GM13976 (cell line): ENCODE measurements at regions not wholly inside any gene's neighbourhood (a gene's known extent, or its start where the extent isn't known, plus 50 kb on each side); places are given as distances from the start of the nearest gene placed in this dataset.
"Not testable (repeated sequence)": the region's sequence is repeated elsewhere in the genome, so short reads cannot be mapped to it uniquely, and the experiment has no call there.

Experiments
- DNase-seq: peaks from one replicate; pipeline ENCODE4 v3.0.0; 2012; ENCODE audit warnings: low spot score
- in situ Hi-C: fragments of 300-500 bp; cut with MboI; formaldehyde crosslinking; loops from one replicate; pipeline ENCODE4 v1.12.0; 2022; ENCODE audit warnings: low sequenced_read_pairs, mixed read lengths, inconsistent platforms; ENCODE audit not compliant: unreplicated experiment
- TF ChIP-seq, protein P1 (sequence below): IDR thresholded peaks from 2 replicates; pipeline ENCODE4 v1.5.1; 2012; ENCODE audit warnings: borderline replicate concordance, mild to moderate bottlenecking; ENCODE audit not compliant: insufficient read depth; ENCODE audit errors: extremely low read depth, missing control alignments, control extremely low read depth

DNA sequence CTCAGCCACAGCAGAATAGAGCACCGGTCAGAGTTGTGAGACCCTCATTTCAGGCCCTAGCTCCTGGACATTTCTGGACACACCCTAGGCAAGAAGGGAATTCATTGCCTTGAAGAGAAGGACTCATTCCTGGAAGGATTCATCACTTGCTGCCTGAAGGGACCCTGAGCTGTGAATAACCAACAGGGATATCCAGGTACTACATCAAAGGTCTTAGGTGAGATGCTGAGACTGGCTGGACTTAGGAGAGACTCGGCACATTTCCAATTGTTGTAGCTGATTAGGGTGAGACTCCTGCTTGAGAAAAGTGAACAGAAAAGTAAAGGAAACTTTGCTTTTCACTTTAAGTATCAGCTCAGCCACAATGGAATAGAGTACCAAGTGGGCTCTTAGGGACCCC is 208.1 kb upstream of the CDKN2B start:
- in situ Hi-C loops: no loop called here
- DNase-seq: no peak
- TF ChIP-seq, protein P1, sequence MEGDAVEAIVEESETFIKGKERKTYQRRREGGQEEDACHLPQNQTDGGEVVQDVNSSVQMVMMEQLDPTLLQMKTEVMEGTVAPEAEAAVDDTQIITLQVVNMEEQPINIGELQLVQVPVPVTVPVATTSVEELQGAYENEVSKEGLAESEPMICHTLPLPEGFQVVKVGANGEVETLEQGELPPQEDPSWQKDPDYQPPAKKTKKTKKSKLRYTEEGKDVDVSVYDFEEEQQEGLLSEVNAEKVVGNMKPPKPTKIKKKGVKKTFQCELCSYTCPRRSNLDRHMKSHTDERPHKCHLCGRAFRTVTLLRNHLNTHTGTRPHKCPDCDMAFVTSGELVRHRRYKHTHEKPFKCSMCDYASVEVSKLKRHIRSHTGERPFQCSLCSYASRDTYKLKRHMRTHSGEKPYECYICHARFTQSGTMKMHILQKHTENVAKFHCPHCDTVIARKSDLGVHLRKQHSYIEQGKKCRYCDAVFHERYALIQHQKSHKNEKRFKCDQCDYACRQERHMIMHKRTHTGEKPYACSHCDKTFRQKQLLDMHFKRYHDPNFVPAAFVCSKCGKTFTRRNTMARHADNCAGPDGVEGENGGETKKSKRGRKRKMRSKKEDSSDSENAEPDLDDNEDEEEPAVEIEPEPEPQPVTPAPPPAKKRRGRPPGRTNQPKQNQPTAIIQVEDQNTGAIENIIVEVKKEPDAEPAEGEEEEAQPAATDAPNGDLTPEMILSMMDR: no peak

DNA sequence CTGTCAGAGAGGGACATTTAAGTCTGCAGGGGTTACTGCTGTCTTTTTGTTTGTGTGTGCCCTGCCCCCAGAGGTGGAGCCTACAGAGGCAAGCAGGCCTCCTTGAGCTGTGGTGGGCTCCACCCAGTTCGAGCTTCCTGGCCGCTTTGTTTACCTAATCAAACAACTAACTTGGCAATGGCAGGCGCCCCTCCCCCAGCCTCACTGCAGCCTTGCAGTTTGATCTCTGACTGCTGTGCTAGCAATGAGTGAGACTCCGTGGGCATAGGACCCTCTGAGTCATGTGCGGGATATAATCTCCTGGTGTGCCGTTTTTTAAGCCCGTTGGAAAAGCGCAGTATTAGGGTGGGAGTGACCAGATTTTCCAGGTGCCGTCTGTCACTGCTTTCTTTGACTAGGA is 216.8 kb upstream of the CDKN2B start:
- in situ Hi-C loops, DNase-seq: not testable (repeated sequence)

DNA sequence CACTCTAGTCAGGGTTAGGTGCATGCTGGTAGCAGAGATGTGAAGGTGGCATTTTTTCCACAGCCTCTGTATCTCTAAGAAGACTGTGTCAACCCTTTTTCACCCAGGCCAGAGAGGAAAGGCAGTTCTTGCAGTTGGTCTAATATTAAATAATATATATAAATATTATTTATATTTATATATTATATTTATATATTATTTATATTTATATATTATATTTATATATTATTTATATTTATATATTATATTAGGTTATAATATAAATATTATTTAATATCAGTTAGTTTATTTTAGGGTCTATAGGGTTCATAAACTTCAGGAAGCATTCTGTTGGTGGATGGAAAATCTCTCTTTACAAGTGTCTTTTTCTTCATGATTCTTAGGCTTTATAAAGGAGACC is 218.6 kb upstream of the DMRTA1 start:
- in situ Hi-C loops: no loop called here
- TF ChIP-seq, protein P1: no peak
- no peak for DNase-seq

DNA sequence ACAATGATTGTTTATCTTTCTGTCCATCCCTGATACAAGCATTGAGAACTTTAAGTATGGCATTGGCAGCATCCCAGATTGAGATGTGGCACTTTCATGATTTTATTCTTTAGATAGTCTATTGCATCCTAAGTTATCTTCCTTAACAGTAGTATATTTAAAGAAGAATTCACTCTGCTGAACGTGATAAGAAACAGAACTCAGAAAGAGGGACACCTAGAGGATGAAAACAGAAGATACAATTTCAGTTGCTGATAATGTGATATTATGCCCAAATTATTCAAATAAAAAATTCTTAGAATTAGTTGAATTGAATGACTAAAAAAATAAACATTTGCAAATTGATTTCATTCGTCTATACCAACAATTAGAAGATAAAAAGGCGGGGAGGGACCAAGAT is 218.1 kb upstream of the DMRTA1 start:
- TF ChIP-seq, protein P1: no peak
- in situ Hi-C loops: no loop called here
- DNase-seq: no peak

DNA sequence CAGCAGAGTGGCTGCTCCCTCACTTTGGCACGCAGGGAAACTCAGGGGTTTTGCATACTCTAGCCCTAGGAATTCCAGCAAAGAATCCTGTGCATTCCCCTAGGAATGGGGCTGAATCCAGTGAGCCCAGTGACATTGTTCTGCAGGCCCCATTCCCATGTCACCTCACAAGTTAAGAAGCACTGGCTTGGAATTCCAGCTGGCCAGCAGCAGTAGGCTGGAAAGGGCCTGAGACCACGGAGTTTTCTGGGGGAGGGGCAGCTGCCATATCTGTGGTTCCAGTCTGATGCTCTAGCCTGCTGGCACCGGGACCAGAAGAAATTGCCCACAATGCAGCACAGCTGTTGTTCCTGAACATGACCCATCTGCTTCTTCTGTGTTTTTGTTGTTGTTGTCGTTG is 217.6 kb upstream of the DMRTA1 start:
- TF ChIP-seq, protein P1: no peak
- in situ Hi-C loops: no loop called here
- no peak for DNase-seq

DNA sequence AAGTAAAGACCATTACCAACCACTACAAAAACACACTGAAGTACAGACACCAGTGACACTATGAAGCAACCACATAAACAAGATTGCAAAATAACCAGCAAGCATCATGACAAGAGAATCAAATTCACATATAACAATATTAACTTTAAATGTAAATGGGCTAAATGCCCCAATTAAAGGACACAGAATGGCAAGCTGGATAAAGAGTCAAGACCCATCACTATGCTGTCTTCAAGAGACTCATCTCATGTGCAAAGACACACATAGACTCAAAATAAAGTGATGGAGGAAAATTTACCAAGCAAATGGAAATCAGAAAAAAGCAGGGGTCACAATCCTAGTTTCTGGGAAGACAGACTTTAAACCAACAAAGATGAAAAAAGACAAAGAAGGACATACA is 215.3 kb upstream of the DMRTA1 start:
- DNase-seq: not testable (repeated sequence)
- in situ Hi-C loops: loop anchor here (10.0 kb wide), 1 partner anchor 427 kb away; the partner anchor contains the start of gene MTAP

DNA sequence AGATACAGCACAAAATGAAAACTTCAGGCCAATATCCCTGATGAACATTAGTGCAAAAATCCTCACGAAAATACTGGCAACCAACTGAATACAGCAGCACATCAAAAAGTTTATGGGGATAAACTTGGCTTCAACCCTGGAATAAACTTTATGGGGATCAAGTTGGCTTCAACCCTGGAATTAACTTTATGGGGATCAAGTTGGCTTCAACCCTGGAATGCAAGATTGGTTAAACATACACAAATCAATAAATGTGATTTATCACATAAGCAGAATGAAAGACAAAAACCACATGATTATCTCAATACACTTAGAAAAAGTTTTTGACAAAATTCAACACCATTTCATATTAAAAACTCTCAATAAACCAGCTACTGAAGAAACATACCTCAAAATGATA is 213.7 kb upstream of the DMRTA1 start:
- TF ChIP-seq, protein P1: no peak
- DNase-seq: no peak
- in situ Hi-C loops: loop anchor here (10.0 kb wide), 1 partner anchor 428 kb away; the partner anchor contains the start of gene MTAP
